Activated naive CD4-positive, alpha-beta T cell treated with anti-CD3 and anti-CD28 coated beads, Interleukin-2, amount 50 U/mL, for 24 hours (primary cell): ENCODE measurements at regions not wholly inside any gene's neighbourhood (a gene's known extent, or its start where the extent isn't known, plus 50 kb on each side); places are given as distances from the start of the nearest gene placed in this dataset.

Experiments
- H3K27ac Mint-ChIP-seq: one replicate; pipeline ENCODE4 v1.8.0; 2021; ENCODE audit warnings: mild to moderate bottlenecking, mixed read lengths
- H3K27me3 Mint-ChIP-seq: one replicate; pipeline ENCODE4 v1.8.0; 2021; ENCODE audit warnings: mixed read lengths
- H3K36me3 Mint-ChIP-seq: one replicate; pipeline ENCODE4 v1.8.0; 2021; ENCODE audit warnings: mixed read lengths
- H3K4me1 Mint-ChIP-seq: one replicate; pipeline ENCODE4 v1.8.0; 2021; ENCODE audit warnings: mixed read lengths
- H3K4me3 Mint-ChIP-seq: one replicate; pipeline ENCODE4 v1.8.0; 2021; ENCODE audit warnings: mild to moderate bottlenecking, mixed read lengths
- H3K9me3 Mint-ChIP-seq: one replicate; pipeline ENCODE4 v1.8.0; 2021; ENCODE audit warnings: mixed read lengths

DNA sequence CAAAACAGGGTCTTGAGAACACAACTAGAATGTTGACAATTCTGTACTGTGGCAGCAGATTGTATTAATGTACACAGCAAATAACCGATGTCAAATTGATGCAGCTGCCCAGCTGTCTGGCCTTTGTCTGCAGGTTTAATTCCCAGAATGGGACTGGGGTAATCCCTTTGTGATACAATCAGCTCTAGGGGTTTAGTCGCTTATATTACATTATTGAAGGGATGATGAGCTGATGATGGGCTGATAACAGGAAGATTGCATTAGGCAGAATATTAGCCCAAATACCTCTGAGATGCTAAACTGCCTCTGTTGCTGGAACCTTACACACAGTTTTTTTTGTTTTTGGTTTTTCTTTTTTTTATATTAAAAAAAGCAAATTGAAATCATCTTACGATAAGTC, 265.0 kb downstream of the RBM26 start:
- Mint-ChIP-seq H3K27me3 (peaks cover 8% of the 10 kb centered on the region), H3K4me1 (no peaks in the 10 kb centered on the region), H3K27ac (peak overlapping the region; percentile 27), H3K9me3 (no peaks in the 10 kb centered on the region), H3K36me3 (no peaks in the 10 kb centered on the region), H3K4me3 (no peak overlapping the region)

DNA sequence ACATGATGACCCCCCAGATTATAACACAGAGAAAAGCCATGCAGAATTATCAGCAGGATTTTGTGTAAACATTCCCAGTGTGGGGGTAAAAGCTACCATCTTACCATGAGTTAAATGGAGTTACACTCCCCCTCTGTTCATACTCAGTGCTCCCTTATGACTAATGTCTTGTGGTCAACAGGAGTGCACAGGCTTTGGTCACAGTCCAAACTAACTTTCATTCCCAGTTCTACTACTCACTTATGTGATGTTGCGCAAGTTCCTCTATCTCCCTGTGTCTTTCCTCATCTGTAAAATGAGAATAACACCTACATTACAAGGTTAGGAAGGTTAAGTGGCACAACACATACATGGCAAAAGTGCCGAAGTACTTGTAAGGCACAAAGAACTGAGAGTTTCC, 277.9 kb downstream of the RBM26 start:
- H3K9me3 Mint-ChIP-seq = peaks cover 7% of the 10 kb centered on the region
- peaks cover 8% of the 10 kb centered on the region for H3K27me3 Mint-ChIP-seq
- H3K4me3 Mint-ChIP-seq = no peak overlapping the region
- no peak overlapping the region for H3K27ac Mint-ChIP-seq
- H3K4me1 Mint-ChIP-seq = no peaks in the 10 kb centered on the region
- no peaks in the 10 kb centered on the region for H3K36me3 Mint-ChIP-seq

DNA sequence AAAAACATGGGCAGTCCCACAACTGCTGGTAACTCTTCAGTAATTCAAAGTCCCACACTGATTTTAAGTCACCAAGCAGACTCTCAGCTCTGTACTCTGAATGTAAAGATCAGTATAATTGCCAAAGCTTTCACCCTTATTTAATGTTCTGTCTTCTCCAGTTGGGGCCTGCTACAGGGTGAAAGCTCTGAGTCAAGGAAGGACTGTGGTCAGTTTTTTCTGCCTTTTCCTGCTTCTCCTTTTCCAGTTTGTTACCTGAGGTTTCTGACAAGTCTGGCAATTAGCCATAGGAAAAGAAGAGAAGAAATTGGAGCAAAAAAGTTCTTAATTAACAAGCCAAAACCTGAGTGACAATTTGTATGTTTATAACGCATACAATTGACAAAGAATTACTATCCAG, 279.3 kb downstream of the RBM26 start:
- Mint-ChIP-seq H3K4me1 (no peaks in the 10 kb centered on the region), H3K4me3 (no peak overlapping the region), H3K27me3 (peaks cover 7% of the 10 kb centered on the region), H3K9me3 (peaks cover 7% of the 10 kb centered on the region), H3K27ac (no peak overlapping the region), H3K36me3 (no peaks in the 10 kb centered on the region)

DNA sequence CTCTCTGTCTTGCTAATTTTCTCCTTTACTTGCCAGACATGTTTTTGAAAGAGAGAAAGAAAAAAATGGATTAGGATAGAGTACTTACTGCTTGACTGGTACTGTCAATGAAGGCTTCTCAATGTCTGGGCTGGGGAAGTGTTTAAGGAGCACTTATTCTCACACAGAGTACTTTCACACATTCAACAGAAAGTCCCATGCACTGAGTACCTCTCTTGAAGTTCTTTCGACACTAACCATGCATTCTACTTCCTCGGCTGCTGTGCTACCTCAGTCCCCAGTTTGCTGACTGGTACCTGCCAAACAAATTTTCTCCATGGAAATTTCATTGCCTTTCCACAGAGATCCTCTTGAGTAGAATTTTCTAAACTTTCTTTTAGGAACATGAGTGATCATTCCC, 281.9 kb downstream of the RBM26 start:
- H3K27ac Mint-ChIP-seq = no peak overlapping the region
- H3K36me3 Mint-ChIP-seq = no peaks in the 10 kb centered on the region
- H3K27me3 Mint-ChIP-seq = peaks cover 7% of the 10 kb centered on the region
- no peaks in the 10 kb centered on the region for H3K4me1 Mint-ChIP-seq
- H3K4me3 Mint-ChIP-seq = no peak overlapping the region
- H3K9me3 Mint-ChIP-seq = peaks cover 7% of the 10 kb centered on the region

DNA sequence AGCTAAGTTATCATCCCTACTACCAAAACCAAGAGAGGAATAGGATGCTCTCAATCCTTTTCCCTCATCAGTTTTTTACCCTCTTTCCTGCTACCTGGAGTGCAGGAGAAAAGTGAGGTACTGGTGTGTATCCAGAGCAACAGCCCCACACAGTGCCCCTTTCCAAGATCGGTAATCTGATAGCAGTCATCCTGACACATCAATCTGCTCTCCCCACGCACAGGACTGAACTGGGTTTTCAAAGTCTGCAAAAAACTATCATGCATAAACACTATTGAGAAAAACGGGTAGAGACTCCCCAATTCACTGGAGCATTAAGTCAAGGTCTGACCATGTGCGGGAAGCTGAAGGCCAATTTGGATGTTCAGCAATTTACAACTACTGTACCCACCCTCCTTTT, 284.8 kb downstream of the RBM26 start:
- no peaks in the 10 kb centered on the region for H3K36me3 Mint-ChIP-seq
- H3K27ac Mint-ChIP-seq = no peak overlapping the region
- H3K4me3 Mint-ChIP-seq = no peak overlapping the region
- no peaks in the 10 kb centered on the region for H3K4me1 Mint-ChIP-seq
- H3K27me3 Mint-ChIP-seq = peaks cover 3% of the 10 kb centered on the region
- H3K9me3 Mint-ChIP-seq = no peaks in the 10 kb centered on the region

DNA sequence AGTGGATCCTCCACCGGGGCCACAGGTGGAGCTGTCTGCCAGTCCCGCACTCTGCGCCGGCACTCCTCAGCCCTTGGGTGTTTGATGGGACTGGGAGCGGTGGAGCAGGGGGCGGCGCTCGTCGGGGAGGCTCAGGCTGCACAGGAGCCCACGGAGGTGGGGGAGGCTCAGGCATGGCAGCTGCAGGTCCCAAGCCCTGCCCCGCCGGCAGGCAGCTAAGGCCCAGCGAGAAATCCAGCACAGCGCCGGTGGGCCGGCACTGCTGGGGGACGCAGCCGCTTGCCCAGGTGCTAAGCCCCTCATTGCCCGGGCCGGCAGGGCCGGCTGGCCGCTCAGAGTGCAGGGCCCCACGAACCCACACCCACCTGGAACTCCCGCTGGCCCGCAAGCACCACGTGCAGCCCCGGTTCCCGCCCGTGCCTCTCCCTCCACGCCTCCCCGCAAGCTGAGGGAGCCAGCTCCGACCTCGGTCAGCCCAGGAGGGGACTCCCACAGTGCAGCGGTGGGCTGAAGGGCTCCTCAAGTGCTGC, 286.4 kb downstream of the RBM26 start:
- Mint-ChIP-seq H3K4me1 (no peaks in the 10 kb centered on the region), H3K9me3 (no peaks in the 10 kb centered on the region), H3K27me3 (peaks cover 2% of the 10 kb centered on the region), H3K36me3 (no peaks in the 10 kb centered on the region), H3K27ac (no peak overlapping the region), H3K4me3 (no peak overlapping the region)

DNA sequence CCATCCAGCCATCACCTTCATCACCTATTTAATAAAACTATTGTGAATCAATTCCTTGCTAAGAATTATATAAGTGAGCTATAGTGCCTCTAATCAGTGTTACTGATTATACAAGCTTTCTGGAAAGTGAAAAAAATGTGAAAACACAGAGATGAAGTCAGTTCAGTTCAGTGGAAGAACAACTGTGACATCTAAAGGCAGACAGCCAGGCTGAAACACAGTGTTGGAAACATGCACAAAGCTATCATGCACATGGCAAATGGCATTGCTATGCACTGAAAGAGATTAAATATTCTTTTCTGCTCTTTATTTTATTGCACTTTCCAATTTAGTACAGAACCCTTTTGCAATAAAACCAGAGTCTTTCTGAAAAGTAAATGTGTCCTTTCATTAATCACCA, 294.0 kb downstream of the RBM26 start:
- no peaks in the 10 kb centered on the region for H3K4me1 Mint-ChIP-seq
- H3K27ac Mint-ChIP-seq = no peak overlapping the region
- H3K4me3 Mint-ChIP-seq = no peak overlapping the region
- H3K27me3 Mint-ChIP-seq = peaks cover 2% of the 10 kb centered on the region
- no peaks in the 10 kb centered on the region for H3K9me3 Mint-ChIP-seq
- H3K36me3 Mint-ChIP-seq = no peaks in the 10 kb centered on the region

DNA sequence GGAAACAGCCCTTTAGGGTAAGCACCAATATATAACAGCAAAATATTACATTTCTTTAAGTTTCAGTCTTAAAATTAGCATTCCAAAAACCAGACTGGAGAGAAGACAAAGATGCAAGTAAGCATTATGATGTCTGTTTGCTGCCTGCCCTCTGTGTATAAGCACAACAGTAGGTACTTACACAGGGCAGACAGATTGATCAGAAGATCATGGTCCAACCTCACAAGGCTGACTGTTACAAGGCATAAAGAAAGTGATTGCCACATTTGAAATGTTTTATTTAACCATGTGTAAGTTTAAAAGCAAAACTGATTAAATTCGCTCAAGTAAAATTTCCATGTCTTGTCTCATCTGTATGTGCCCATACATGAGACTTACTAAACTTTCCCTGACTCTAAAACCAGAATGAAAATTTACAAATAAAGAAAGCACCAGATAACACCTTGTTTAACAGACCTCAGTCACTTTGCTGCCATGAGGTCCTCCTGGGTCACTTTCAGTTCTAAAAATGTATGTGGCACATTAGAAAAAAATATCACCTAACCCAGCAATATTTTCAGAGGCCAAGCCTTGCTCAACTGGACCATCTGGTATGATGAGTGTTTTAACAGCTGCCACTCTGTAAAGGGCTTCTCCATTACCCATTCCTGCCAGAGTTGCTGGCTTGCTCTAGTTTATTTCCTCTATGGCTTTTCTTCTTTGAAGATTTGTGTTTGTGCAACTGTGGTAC, 297.0 kb downstream of the RBM26 start:
- Mint-ChIP-seq H3K4me3 (no peak overlapping the region), H3K9me3 (no peaks in the 10 kb centered on the region), H3K36me3 (no peaks in the 10 kb centered on the region)

DNA sequence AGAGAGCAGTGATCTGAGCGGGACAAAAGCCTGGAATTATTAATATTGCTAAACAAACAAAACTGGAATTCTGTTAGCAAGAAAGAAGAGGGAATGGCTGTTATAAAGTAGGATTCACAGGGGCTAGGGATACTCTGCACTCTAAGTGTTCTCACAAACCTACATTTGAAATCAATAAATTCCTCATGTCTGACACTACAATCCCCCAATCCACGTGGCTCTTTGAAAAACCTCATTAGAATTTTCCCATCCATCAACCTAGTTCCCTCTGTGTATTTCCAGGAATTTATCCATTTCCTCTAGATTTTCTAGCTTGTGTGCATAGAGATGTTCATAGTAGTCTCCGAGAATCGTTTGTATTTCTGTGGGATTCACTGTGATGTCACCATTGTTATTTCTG, 307.5 kb downstream of the RBM26 start:
- Mint-ChIP-seq H3K4me1 (no peaks in the 10 kb centered on the region), H3K4me3 (no peak overlapping the region), H3K27ac (no peak overlapping the region), H3K9me3 (no peaks in the 10 kb centered on the region), H3K36me3 (no peaks in the 10 kb centered on the region), H3K27me3 (peaks cover 11% of the 10 kb centered on the region)

More for the DNA sequence above, 297.0 kb downstream of the RBM26 start:
- no peaks in the 10 kb centered on the region for H3K4me1 Mint-ChIP-seq
- H3K27me3 Mint-ChIP-seq = peaks cover 3% of the 10 kb centered on the region
- H3K27ac Mint-ChIP-seq = no peak overlapping the region

DNA sequence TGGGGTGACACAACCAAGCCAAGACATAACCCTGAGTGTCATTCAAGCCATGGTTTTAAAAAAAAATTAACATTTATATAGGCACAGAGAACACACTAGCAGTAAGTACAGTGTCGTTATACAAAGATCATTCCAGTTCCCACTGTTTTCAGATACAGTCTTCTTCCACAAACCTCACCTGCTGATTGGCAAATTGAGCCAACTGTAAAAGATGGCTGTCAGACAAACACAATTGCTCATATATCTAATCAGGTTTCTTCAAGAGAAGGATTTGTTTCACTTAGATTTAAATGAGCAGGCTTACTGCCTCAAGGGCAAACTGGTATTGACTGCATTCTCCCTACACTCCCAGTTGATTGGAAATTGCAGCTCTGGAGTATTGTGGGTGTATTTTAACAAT, 308.9 kb downstream of the RBM26 start:
- Mint-ChIP-seq H3K4me3 (no peak overlapping the region), H3K36me3 (no peaks in the 10 kb centered on the region), H3K4me1 (no peaks in the 10 kb centered on the region), H3K9me3 (no peaks in the 10 kb centered on the region), H3K27me3 (peaks cover 11% of the 10 kb centered on the region), H3K27ac (no peak overlapping the region)

DNA sequence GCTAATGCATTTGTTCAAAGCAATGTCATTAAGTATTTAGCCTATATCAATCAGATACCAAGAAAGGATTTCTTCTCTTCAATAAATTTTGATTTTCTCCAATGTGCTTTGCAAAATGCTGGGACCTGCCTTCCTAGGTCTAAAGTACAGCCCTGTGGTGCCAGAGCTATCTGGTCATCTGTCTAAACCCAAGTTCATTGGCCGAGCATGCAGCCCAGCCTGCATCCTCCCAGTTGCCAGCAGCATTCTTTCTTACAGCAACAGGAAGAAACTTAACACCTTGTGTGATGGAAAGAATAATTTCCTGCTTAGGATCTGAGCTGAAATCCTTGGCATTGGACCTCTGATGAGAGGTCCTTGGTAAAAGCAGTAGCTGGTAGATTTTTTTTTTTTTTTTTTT, 310.0 kb downstream of the RBM26 start:
- Mint-ChIP-seq H3K27ac (no peak overlapping the region), H3K4me3 (no peak overlapping the region), H3K36me3 (no peaks in the 10 kb centered on the region), H3K9me3 (no peaks in the 10 kb centered on the region), H3K4me1 (no peaks in the 10 kb centered on the region), H3K27me3 (peaks cover 11% of the 10 kb centered on the region)

DNA sequence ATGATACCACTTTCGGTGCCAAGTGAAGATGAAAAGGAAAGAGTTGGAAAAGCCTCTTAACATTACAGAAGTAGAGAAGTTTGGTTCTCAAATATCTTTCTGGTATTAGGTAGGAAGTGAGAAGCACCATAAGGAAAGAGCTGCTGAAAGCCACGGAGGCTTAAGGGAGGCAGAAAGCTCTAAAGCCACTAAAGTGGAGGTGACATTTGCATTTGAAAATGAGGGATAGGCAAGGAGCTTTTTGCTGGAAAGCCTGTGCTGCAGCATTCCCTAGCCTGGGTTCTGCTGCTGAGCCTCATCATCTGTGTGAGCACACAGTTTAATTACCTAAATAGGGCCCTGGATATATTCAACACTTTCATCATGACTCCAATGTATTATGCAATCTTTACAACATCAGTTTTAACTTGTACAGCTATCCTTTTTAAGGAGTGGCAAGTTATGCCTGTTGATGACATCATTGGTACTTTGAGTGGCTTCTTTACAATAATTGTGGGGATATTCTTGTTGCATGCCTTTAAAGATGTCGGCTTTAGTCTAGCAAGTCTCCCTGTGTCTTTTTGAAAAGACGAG, 315.4 kb downstream of the RBM26 start:
- no peaks in the 10 kb centered on the region for H3K4me1 Mint-ChIP-seq
- no peaks in the 10 kb centered on the region for H3K36me3 Mint-ChIP-seq
- no peak overlapping the region for H3K27ac Mint-ChIP-seq
- no peak overlapping the region for H3K4me3 Mint-ChIP-seq
- H3K9me3 Mint-ChIP-seq = no peaks in the 10 kb centered on the region
- H3K27me3 Mint-ChIP-seq = peaks cover 5% of the 10 kb centered on the region

DNA sequence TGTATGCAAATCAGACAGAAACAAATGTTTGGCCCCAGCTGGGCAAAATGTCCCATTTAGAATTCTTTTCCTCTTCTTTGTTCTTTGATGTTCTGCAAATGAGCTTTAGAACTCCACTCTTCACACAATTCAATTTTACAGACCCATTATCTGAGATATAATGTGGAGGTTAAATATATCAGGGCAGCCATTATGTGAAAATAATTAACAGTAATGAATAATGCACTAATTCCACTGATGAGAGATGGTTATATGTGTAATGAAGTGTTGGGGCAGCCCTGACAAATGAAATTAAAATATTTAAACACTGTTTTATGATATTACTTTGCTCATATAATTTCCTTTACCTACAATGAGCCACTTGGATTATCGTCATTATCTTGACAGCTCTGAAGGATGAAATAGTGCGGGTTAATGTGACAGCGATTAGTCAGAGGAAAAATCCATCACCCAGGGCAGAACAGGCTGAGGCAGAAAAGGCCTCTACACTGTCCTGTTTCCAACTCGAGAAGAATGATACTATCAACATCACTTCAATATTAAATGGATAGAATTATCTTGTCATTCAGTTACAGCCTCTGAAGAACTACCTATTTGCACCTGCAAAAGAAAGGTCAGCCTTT, 321.1 kb downstream of the RBM26 start:
- Mint-ChIP-seq H3K36me3 (no peaks in the 10 kb centered on the region), H3K9me3 (no peaks in the 10 kb centered on the region), H3K27me3 (peaks cover 3% of the 10 kb centered on the region)

DNA sequence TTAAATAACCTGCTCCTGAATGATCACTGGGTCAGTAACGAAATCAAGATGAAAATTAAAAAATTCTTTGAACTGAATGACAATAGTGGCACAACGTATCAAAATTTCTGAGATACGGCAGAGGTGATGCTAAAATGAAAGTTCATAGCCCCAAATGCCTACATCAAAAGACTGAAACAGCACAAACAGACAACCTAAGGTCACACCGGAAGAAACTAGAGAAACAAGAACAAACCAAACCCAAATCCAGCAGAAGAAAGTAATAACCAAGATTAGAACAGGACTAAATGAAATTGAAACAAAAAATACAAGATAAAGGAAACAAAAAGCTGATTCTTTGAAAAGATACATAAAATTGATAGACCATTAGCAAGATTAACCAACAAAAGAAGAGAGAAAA, 324.1 kb downstream of the RBM26 start:
- H3K4me1 Mint-ChIP-seq = no peaks in the 10 kb centered on the region
- H3K27me3 Mint-ChIP-seq = peaks cover 4% of the 10 kb centered on the region
- H3K36me3 Mint-ChIP-seq = no peaks in the 10 kb centered on the region
- no peak overlapping the region for H3K4me3 Mint-ChIP-seq
- H3K27ac Mint-ChIP-seq = no peak overlapping the region
- H3K9me3 Mint-ChIP-seq = no peaks in the 10 kb centered on the region

More for the DNA sequence above, 321.1 kb downstream of the RBM26 start:
- no peak overlapping the region for H3K4me3 Mint-ChIP-seq
- no peaks in the 10 kb centered on the region for H3K4me1 Mint-ChIP-seq
- no peak overlapping the region for H3K27ac Mint-ChIP-seq

DNA sequence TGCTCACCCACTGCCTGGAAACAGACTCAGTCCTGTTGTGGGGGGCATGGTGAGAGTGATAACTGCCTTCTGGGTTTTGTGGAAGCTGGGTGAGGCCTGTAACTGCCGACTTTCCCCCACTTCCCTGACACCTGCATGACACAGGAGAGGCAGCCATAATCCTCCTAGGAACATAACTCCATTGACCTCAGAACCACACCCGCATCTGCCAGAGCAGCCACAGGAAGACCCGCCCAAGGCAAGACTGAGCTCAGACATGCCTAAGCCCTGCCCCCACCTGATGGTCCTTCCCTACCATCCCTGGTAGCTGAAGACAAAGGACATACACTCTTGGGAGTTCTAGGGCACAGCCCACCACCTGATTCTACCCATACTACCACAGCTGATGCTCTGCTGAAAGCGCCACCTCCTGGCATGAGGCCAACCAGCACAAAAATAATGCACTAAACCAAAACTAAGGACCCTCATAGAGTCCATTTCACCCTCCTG, 326.7 kb downstream of the RBM26 start:
- H3K36me3 Mint-ChIP-seq = no peaks in the 10 kb centered on the region
- no peaks in the 10 kb centered on the region for H3K4me1 Mint-ChIP-seq
- H3K9me3 Mint-ChIP-seq = no peaks in the 10 kb centered on the region
- H3K27me3 Mint-ChIP-seq = peaks cover 4% of the 10 kb centered on the region
- H3K27ac Mint-ChIP-seq = no peak overlapping the region
- H3K4me3 Mint-ChIP-seq = no peak overlapping the region

DNA sequence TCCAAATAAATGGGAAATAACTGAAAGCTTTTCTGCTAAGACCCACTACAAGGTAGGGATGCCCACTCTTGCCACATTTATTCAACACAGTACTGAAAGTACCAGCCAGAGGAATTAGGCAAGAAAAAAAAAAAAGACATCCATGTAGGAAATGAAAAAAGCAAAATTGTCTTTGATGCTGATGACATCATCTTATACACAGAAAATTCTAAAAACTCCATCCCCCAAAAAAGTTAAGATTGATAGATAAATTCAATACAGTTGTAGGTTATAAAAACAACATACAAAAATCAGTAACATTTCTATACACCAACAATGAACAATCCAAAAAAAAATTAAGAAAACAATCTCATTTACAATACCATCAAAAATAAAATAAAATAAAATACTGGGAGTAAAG, 330.4 kb downstream of the RBM26 start:
- Mint-ChIP-seq H3K4me1 (no peaks in the 10 kb centered on the region), H3K36me3 (no peaks in the 10 kb centered on the region), H3K4me3 (no peak overlapping the region), H3K9me3 (no peaks in the 10 kb centered on the region), H3K27me3 (peaks cover 6% of the 10 kb centered on the region), H3K27ac (no peak overlapping the region)
